ENCODE measurements at regions not wholly inside any gene's neighbourhood (a gene's known extent, or its start where the extent isn't known, plus 50 kb on each side); places are given as distances from the start of the nearest gene placed in this dataset.

- H3K27ac ChIP-seq (ENCODE audit: low read depth in 2 of 2, low read length in 2 of 2): no peak overlapping the region
Observed at GRCh38 chr13:74206061-74206561, 71.9 kb upstream of the KLF12 start.

GRCh38 chr13:74205313-74205690 lies 71.1 kb upstream of the KLF12 start:
- H3K27ac ChIP-seq (ENCODE audit: low read depth in 2 of 2, low read length in 2 of 2): no peak overlapping the region
- no peaks in the 10 kb centered on the region for H3K4me1 ChIP-seq (ENCODE audit: control insufficient read depth in 2 of 2, insufficient read depth in 2 of 2, low read length in 2 of 2)
- no peaks in the 10 kb centered on the region for H3K27me3 ChIP-seq (ENCODE audit: control insufficient read depth in 2 of 2, insufficient read depth in 2 of 2, low read length in 2 of 2)
- no peak overlapping the region for H3K4me3 ChIP-seq (ENCODE audit: low read length in 2 of 2)
- no peak overlapping the region for H3K9ac ChIP-seq (ENCODE audit: low read depth in 1 of 2, low read length in 2 of 2)
- H3K36me3 ChIP-seq (ENCODE audit: control insufficient read depth in 2 of 2, insufficient read depth in 2 of 2, low read length in 2 of 2): no peaks in the 10 kb centered on the region
- H3K9me3 ChIP-seq (ENCODE audit: control insufficient read depth in 2 of 2, low read length in 2 of 2): no peaks in the 10 kb centered on the region

More at GRCh38 chr13:74206061-74206561, 71.9 kb upstream of the KLF12 start:
- no peak overlapping the region for H3K4me3 ChIP-seq (ENCODE audit: low read length in 2 of 2)
- no peaks in the 10 kb centered on the region for H3K9me3 ChIP-seq (ENCODE audit: control insufficient read depth in 2 of 2, low read length in 2 of 2)
- no peaks in the 10 kb centered on the region for H3K4me1 ChIP-seq (ENCODE audit: control insufficient read depth in 2 of 2, insufficient read depth in 2 of 2, low read length in 2 of 2)
- H3K27me3 ChIP-seq (ENCODE audit: control insufficient read depth in 2 of 2, insufficient read depth in 2 of 2, low read length in 2 of 2): no peaks in the 10 kb centered on the region
- no peak overlapping the region for H3K9ac ChIP-seq (ENCODE audit: low read depth in 1 of 2, low read length in 2 of 2)
- H3K36me3 ChIP-seq (ENCODE audit: control insufficient read depth in 2 of 2, insufficient read depth in 2 of 2, low read length in 2 of 2): no peaks in the 10 kb centered on the region

- no peak overlapping the region for H3K27ac ChIP-seq (ENCODE audit: low read depth in 2 of 2, low read length in 2 of 2)
- H3K9me3 ChIP-seq (ENCODE audit: control insufficient read depth in 2 of 2, low read length in 2 of 2): no peaks in the 10 kb centered on the region
- H3K4me1 ChIP-seq (ENCODE audit: control insufficient read depth in 2 of 2, insufficient read depth in 2 of 2, low read length in 2 of 2): no peaks in the 10 kb centered on the region
- no peaks in the 10 kb centered on the region for H3K27me3 ChIP-seq (ENCODE audit: control insufficient read depth in 2 of 2, insufficient read depth in 2 of 2, low read length in 2 of 2)
- H3K9ac ChIP-seq (ENCODE audit: low read depth in 1 of 2, low read length in 2 of 2): no peak overlapping the region
- H3K4me3 ChIP-seq (ENCODE audit: low read length in 2 of 2): no peak overlapping the region
- H3K36me3 ChIP-seq (ENCODE audit: control insufficient read depth in 2 of 2, insufficient read depth in 2 of 2, low read length in 2 of 2): no peaks in the 10 kb centered on the region
Observed at GRCh38 chr13:74204602-74205312, 70.6 kb upstream of the KLF12 start.

GRCh38 chr13:74203576-74203975 lies 69.4 kb upstream of the KLF12 start:
- no peak overlapping the region for H3K27ac ChIP-seq (ENCODE audit: low read depth in 2 of 2, low read length in 2 of 2)
- H3K36me3 ChIP-seq (ENCODE audit: control insufficient read depth in 2 of 2, insufficient read depth in 2 of 2, low read length in 2 of 2): no peaks in the 10 kb centered on the region
- no peaks in the 10 kb centered on the region for H3K27me3 ChIP-seq (ENCODE audit: control insufficient read depth in 2 of 2, insufficient read depth in 2 of 2, low read length in 2 of 2)
- no peak overlapping the region for H3K4me3 ChIP-seq (ENCODE audit: low read length in 2 of 2)
- no peaks in the 10 kb centered on the region for H3K4me1 ChIP-seq (ENCODE audit: control insufficient read depth in 2 of 2, insufficient read depth in 2 of 2, low read length in 2 of 2)
- H3K9ac ChIP-seq (ENCODE audit: low read depth in 1 of 2, low read length in 2 of 2): no peak overlapping the region
- H3K9me3 ChIP-seq (ENCODE audit: control insufficient read depth in 2 of 2, low read length in 2 of 2): no peaks in the 10 kb centered on the region

GRCh38 chr13:74202129-74202813 lies 68.1 kb upstream of the KLF12 start:
- H3K36me3 ChIP-seq (ENCODE audit: control insufficient read depth in 2 of 2, insufficient read depth in 2 of 2, low read length in 2 of 2): no peaks in the 10 kb centered on the region
- H3K27me3 ChIP-seq (ENCODE audit: control insufficient read depth in 2 of 2, insufficient read depth in 2 of 2, low read length in 2 of 2): no peaks in the 10 kb centered on the region
- H3K27ac ChIP-seq (ENCODE audit: low read depth in 2 of 2, low read length in 2 of 2): no peak overlapping the region
- H3K4me3 ChIP-seq (ENCODE audit: low read length in 2 of 2): no peak overlapping the region
- H3K9ac ChIP-seq (ENCODE audit: low read depth in 1 of 2, low read length in 2 of 2): no peak overlapping the region
- no peaks in the 10 kb centered on the region for H3K4me1 ChIP-seq (ENCODE audit: control insufficient read depth in 2 of 2, insufficient read depth in 2 of 2, low read length in 2 of 2)
- H3K9me3 ChIP-seq (ENCODE audit: control insufficient read depth in 2 of 2, low read length in 2 of 2): no peaks in the 10 kb centered on the region

- no peak overlapping the region for H3K27ac ChIP-seq (ENCODE audit: low read depth in 2 of 2, low read length in 2 of 2)
- no peak overlapping the region for H3K9ac ChIP-seq (ENCODE audit: low read depth in 1 of 2, low read length in 2 of 2)
- H3K4me3 ChIP-seq (ENCODE audit: low read length in 2 of 2): no peak overlapping the region
- H3K4me1 ChIP-seq (ENCODE audit: control insufficient read depth in 2 of 2, insufficient read depth in 2 of 2, low read length in 2 of 2): no peaks in the 10 kb centered on the region
- H3K27me3 ChIP-seq (ENCODE audit: control insufficient read depth in 2 of 2, insufficient read depth in 2 of 2, low read length in 2 of 2): no peaks in the 10 kb centered on the region
- no peaks in the 10 kb centered on the region for H3K9me3 ChIP-seq (ENCODE audit: control insufficient read depth in 2 of 2, low read length in 2 of 2)
- no peaks in the 10 kb centered on the region for H3K36me3 ChIP-seq (ENCODE audit: control insufficient read depth in 2 of 2, insufficient read depth in 2 of 2, low read length in 2 of 2)
Observed at GRCh38 chr13:74201530-74201929, 67.3 kb upstream of the KLF12 start.

GRCh38 chr13:74200081-74200480 lies 65.9 kb upstream of the KLF12 start:
- no peaks in the 10 kb centered on the region for H3K4me1 ChIP-seq (ENCODE audit: control insufficient read depth in 2 of 2, insufficient read depth in 2 of 2, low read length in 2 of 2)
- H3K36me3 ChIP-seq (ENCODE audit: control insufficient read depth in 2 of 2, insufficient read depth in 2 of 2, low read length in 2 of 2): no peaks in the 10 kb centered on the region
- H3K9me3 ChIP-seq (ENCODE audit: control insufficient read depth in 2 of 2, low read length in 2 of 2): no peaks in the 10 kb centered on the region
- H3K4me3 ChIP-seq (ENCODE audit: low read length in 2 of 2): no peak overlapping the region
- H3K9ac ChIP-seq (ENCODE audit: low read depth in 1 of 2, low read length in 2 of 2): no peak overlapping the region
- no peak overlapping the region for H3K27ac ChIP-seq (ENCODE audit: low read depth in 2 of 2, low read length in 2 of 2)
- no peaks in the 10 kb centered on the region for H3K27me3 ChIP-seq (ENCODE audit: control insufficient read depth in 2 of 2, insufficient read depth in 2 of 2, low read length in 2 of 2)

- no peak overlapping the region for H3K27ac ChIP-seq (ENCODE audit: low read depth in 2 of 2, low read length in 2 of 2)
- no peak overlapping the region for H3K9ac ChIP-seq (ENCODE audit: low read depth in 1 of 2, low read length in 2 of 2)
- no peaks in the 10 kb centered on the region for H3K9me3 ChIP-seq (ENCODE audit: control insufficient read depth in 2 of 2, low read length in 2 of 2)
- no peaks in the 10 kb centered on the region for H3K27me3 ChIP-seq (ENCODE audit: control insufficient read depth in 2 of 2, insufficient read depth in 2 of 2, low read length in 2 of 2)
- no peaks in the 10 kb centered on the region for H3K36me3 ChIP-seq (ENCODE audit: control insufficient read depth in 2 of 2, insufficient read depth in 2 of 2, low read length in 2 of 2)
- H3K4me1 ChIP-seq (ENCODE audit: control insufficient read depth in 2 of 2, insufficient read depth in 2 of 2, low read length in 2 of 2): no peaks in the 10 kb centered on the region
- no peak overlapping the region for H3K4me3 ChIP-seq (ENCODE audit: low read length in 2 of 2)
Observed at GRCh38 chr13:74197677-74198429, 63.6 kb upstream of the KLF12 start.

- H3K9me3 ChIP-seq (ENCODE audit: control insufficient read depth in 2 of 2, low read length in 2 of 2): no peaks in the 10 kb centered on the region
- no peak overlapping the region for H3K27ac ChIP-seq (ENCODE audit: low read depth in 2 of 2, low read length in 2 of 2)
- no peaks in the 10 kb centered on the region for H3K36me3 ChIP-seq (ENCODE audit: control insufficient read depth in 2 of 2, insufficient read depth in 2 of 2, low read length in 2 of 2)
- H3K4me1 ChIP-seq (ENCODE audit: control insufficient read depth in 2 of 2, insufficient read depth in 2 of 2, low read length in 2 of 2): no peaks in the 10 kb centered on the region
- H3K9ac ChIP-seq (ENCODE audit: low read depth in 1 of 2, low read length in 2 of 2): no peak overlapping the region
- H3K27me3 ChIP-seq (ENCODE audit: control insufficient read depth in 2 of 2, insufficient read depth in 2 of 2, low read length in 2 of 2): no peaks in the 10 kb centered on the region
- H3K4me3 ChIP-seq (ENCODE audit: low read length in 2 of 2): no peak overlapping the region
Observed at GRCh38 chr13:74194846-74195245, 60.6 kb upstream of the KLF12 start.

GRCh38 chr13:74193391-74193790 lies 59.2 kb upstream of the KLF12 start:
- H3K4me3 ChIP-seq (ENCODE audit: low read length in 2 of 2): no peak overlapping the region
- no peak overlapping the region for H3K9ac ChIP-seq (ENCODE audit: low read depth in 1 of 2, low read length in 2 of 2)

More at GRCh38 chr13:74193391-74193790, 59.2 kb upstream of the KLF12 start:
- no peaks in the 10 kb centered on the region for H3K36me3 ChIP-seq (ENCODE audit: control insufficient read depth in 2 of 2, insufficient read depth in 2 of 2, low read length in 2 of 2)
- no peaks in the 10 kb centered on the region for H3K9me3 ChIP-seq (ENCODE audit: control insufficient read depth in 2 of 2, low read length in 2 of 2)
- H3K4me1 ChIP-seq (ENCODE audit: control insufficient read depth in 2 of 2, insufficient read depth in 2 of 2, low read length in 2 of 2): no peaks in the 10 kb centered on the region
- no peaks in the 10 kb centered on the region for H3K27me3 ChIP-seq (ENCODE audit: control insufficient read depth in 2 of 2, insufficient read depth in 2 of 2, low read length in 2 of 2)
- no peak overlapping the region for H3K27ac ChIP-seq (ENCODE audit: low read depth in 2 of 2, low read length in 2 of 2)

Data from mucosa of rectum (tissue), 2 donors.